ENCODE measurements at regions not wholly inside any gene's neighbourhood (a gene's known extent, or its start where the extent isn't known, plus 50 kb on each side); places are given as distances from the start of the nearest gene placed in this dataset.

DNA sequence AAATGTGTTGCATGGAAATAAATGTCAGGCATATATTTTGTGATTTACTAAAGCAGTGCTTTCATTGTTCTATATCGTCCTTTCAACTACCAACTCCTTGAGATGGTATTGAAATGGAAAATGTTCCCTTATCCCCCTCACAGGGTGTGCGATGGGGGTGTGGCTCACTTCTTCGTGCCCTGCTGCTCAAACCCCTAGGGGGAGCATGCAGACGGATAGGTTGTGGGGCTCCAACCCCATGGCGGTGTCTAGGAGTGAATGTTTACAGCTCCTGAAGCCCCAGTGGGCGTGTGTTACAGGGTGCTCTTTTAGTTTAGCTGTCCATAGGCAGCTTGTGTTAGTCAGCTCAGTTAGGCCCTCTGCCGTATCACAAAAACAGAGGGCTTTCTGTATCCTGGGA, 287.7 kb upstream of the EMCN start:
- Histone ChIP-seq H3K4me1 (ENCODE audit: insufficient read depth, low read length, poor library complexity, severe bottlenecking) (no peaks in the 10 kb centered on the region), H2AFZ (ENCODE audit: low read length) (no peak overlapping the region), H3K9me2 (ENCODE audit: insufficient read depth, low read length) (no peaks in the 10 kb centered on the region), H3K9me3 (ENCODE audit: low read length) (no peaks in the 10 kb centered on the region), H3K4me3 (ENCODE audit: low read depth, low read length, poor library complexity, severe bottlenecking) (no peak overlapping the region), H3K27ac (ENCODE audit: low read depth, low read length, poor library complexity, severe bottlenecking) (no peak overlapping the region), H4K20me1 (ENCODE audit: insufficient read depth, low read length) (no peaks in the 10 kb centered on the region), H3K79me2 (ENCODE audit: insufficient read depth, low read depth, low read length) (no peaks in the 10 kb centered on the region), H3K4me2 (ENCODE audit: low read length) (no peak overlapping the region), H3K36me3 (ENCODE audit: insufficient read depth, low read length) (no peaks in the 10 kb centered on the region)
- ChIA-PET POLR2A (interaction anchor here (0.5 kb wide), 1 partner anchor 811 kb away, joined by 3 read pairs; no protein-coding TSS in a partner anchor), CTCF (ENCODE audit: unreplicated experiment) (no interaction called here)
- no TSS peak for BruUV-seq (replicated peaks)
- DNase-seq (ENCODE audit: low spot score): no peak
- intact Hi-C loops (cut with micrococcal nuclease; ENCODE audit: unreplicated experiment): no loop called here
- TF ChIP-seq EZH2phosphoT487 (IDR thresholded peaks at IDR 0.05; ENCODE audit: borderline replicate concordance, low read depth, low read length): no peak
- TF ChIP-seq, protein P1, sequence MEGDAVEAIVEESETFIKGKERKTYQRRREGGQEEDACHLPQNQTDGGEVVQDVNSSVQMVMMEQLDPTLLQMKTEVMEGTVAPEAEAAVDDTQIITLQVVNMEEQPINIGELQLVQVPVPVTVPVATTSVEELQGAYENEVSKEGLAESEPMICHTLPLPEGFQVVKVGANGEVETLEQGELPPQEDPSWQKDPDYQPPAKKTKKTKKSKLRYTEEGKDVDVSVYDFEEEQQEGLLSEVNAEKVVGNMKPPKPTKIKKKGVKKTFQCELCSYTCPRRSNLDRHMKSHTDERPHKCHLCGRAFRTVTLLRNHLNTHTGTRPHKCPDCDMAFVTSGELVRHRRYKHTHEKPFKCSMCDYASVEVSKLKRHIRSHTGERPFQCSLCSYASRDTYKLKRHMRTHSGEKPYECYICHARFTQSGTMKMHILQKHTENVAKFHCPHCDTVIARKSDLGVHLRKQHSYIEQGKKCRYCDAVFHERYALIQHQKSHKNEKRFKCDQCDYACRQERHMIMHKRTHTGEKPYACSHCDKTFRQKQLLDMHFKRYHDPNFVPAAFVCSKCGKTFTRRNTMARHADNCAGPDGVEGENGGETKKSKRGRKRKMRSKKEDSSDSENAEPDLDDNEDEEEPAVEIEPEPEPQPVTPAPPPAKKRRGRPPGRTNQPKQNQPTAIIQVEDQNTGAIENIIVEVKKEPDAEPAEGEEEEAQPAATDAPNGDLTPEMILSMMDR (conservative IDR thresholded peaks at IDR 0.05; ENCODE audit: low read length): no peak

- BruUV-seq (replicated peaks): no TSS peak
- H3K27ac ChIP-seq (ENCODE audit: low read depth, low read length, poor library complexity, severe bottlenecking): no peak overlapping the region
- H3K4me1 ChIP-seq (ENCODE audit: insufficient read depth, low read length, poor library complexity, severe bottlenecking): no peaks in the 10 kb centered on the region
- H3K79me2 ChIP-seq (ENCODE audit: insufficient read depth, low read depth, low read length): no peaks in the 10 kb centered on the region
- H3K4me3 ChIP-seq (ENCODE audit: low read depth, low read length, poor library complexity, severe bottlenecking): no peak overlapping the region
- H3K36me3 ChIP-seq (ENCODE audit: insufficient read depth, low read length): no peaks in the 10 kb centered on the region
- H3K4me2 ChIP-seq (ENCODE audit: low read length): no peak overlapping the region
- CTCF ChIA-PET (ENCODE audit: unreplicated experiment): no interaction called here
- H2AFZ ChIP-seq (ENCODE audit: low read length): no peak overlapping the region
- no peak for DNase-seq (ENCODE audit: low spot score)
- POLR2A ChIA-PET: interaction anchor here (0.5 to 0.7 kb wide), 2 partner anchors 494 to 812 kb away, joined by 3 read pairs; no protein-coding TSS in a partner anchor
- no peaks in the 10 kb centered on the region for H3K9me2 ChIP-seq (ENCODE audit: insufficient read depth, low read length)
- TF ChIP-seq, protein P1 (conservative IDR thresholded peaks at IDR 0.05; ENCODE audit: low read length): no peak
- no peak for TF ChIP-seq EZH2phosphoT487 (IDR thresholded peaks at IDR 0.05; ENCODE audit: borderline replicate concordance, low read depth, low read length)
- no peaks in the 10 kb centered on the region for H3K9me3 ChIP-seq (ENCODE audit: low read length)
- intact Hi-C loops (cut with micrococcal nuclease; ENCODE audit: unreplicated experiment): no loop called here
- H4K20me1 ChIP-seq (ENCODE audit: insufficient read depth, low read length): no peaks in the 10 kb centered on the region
Observed at GRCh38 chr4:100804576-100805360, 286.9 kb upstream of the EMCN start.

GRCh38 chr4:100803751-100804150, 285.9 kb upstream of the EMCN start:
- intact Hi-C loops (cut with micrococcal nuclease; ENCODE audit: unreplicated experiment): no loop called here
- H3K4me2 ChIP-seq (ENCODE audit: low read length): no peak overlapping the region
- no peaks in the 10 kb centered on the region for H3K79me2 ChIP-seq (ENCODE audit: insufficient read depth, low read depth, low read length)
- no peaks in the 10 kb centered on the region for H3K9me3 ChIP-seq (ENCODE audit: low read length)
- H3K4me3 ChIP-seq (ENCODE audit: low read depth, low read length, poor library complexity, severe bottlenecking): no peak overlapping the region
- no TSS peak for BruUV-seq (replicated peaks)
- DNase-seq (ENCODE audit: low spot score): no peak
- H3K9me2 ChIP-seq (ENCODE audit: insufficient read depth, low read length): no peaks in the 10 kb centered on the region
- TF ChIP-seq, protein P1 (conservative IDR thresholded peaks at IDR 0.05; ENCODE audit: low read length): no peak
- TF ChIP-seq EZH2phosphoT487 (IDR thresholded peaks at IDR 0.05; ENCODE audit: borderline replicate concordance, low read depth, low read length): no peak
- no peaks in the 10 kb centered on the region for H3K4me1 ChIP-seq (ENCODE audit: insufficient read depth, low read length, poor library complexity, severe bottlenecking)
- H4K20me1 ChIP-seq (ENCODE audit: insufficient read depth, low read length): no peaks in the 10 kb centered on the region
- H3K36me3 ChIP-seq (ENCODE audit: insufficient read depth, low read length): no peaks in the 10 kb centered on the region
- H2AFZ ChIP-seq (ENCODE audit: low read length): no peak overlapping the region
- CTCF ChIA-PET (ENCODE audit: unreplicated experiment): no interaction called here
- no peak overlapping the region for H3K27ac ChIP-seq (ENCODE audit: low read depth, low read length, poor library complexity, severe bottlenecking)
- POLR2A ChIA-PET: interaction anchor here (0.6 to 0.8 kb wide), 2 partner anchors 13 to 686 kb away, joined by 3 read pairs; no protein-coding TSS in a partner anchor

Measured in OCI-LY7 (cell line).